HG02885 (cell line): ENCODE measurements at regions not wholly inside any gene's neighbourhood (a gene's known extent, or its start where the extent isn't known, plus 50 kb on each side); places are given as distances from the start of the nearest gene placed in this dataset.

Experiments
- ATAC-seq: cut with Tn5 transposase; IDR thresholded peaks from one replicate; pipeline ENCODE4 v1.9.1; 2021; ENCODE audit warnings: mild to moderate bottlenecking; ENCODE audit not compliant: unreplicated experiment, poor library complexity

GRCh38 chr21:36554411-36555157 lies 74.7 kb upstream of the CLDN14 start:
- ATAC-seq = no peak

- ATAC-seq = no peak
These were observed 75.4 kb upstream of the CLDN14 start for GRCh38 chr21:36555199-36555800.

DNA sequence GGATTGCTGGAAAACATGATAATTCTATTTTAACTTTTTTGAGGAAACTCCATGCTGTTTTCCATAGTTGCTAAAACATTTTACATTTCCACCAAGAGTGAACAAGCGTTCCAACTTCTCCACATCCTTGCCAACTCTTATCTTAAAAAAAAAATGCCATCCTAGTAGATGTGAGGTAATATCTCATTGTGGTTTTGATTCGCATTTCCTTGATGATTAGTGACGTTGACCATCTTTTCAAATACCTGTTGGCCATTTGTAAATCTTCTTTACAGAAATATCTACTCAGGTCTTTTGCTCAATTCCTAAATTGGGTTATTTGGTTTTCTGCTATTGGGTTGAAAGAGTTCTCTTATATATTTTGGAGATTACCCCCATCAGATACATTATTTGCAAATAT lies 77.4 kb upstream of the CLDN14 start:
- no peak for ATAC-seq

- ATAC-seq = no peak
These were observed 81.1 kb upstream of the CLDN14 start for GRCh38 chr21:36560933-36561575.

- ATAC-seq = no peak
These were observed 83.5 kb upstream of the CLDN14 start for GRCh38 chr21:36563341-36563926.

DNA sequence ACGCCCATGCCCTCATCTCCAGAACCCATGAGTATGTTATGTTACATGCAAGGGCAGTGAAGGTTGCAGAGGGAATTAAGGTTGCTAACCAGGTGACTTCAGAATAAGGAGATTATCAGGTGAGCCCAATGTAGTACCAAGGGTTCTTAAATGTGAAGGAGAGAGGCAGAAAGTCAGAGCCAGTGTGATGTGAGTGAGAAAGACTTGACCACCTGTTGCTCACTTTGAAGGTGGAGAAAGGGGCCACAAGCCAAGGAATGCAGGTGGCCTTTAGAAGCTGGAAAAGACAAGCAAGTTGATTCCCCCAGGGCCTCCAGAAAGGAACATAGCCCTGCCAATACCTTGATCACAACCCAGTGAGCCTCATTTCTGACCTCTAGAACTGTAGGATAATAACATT lies 84.7 kb upstream of the CLDN14 start:
- no peak for ATAC-seq

GRCh38 chr21:36565540-36565939 lies 85.6 kb upstream of the CLDN14 start:
- ATAC-seq = no peak

DNA sequence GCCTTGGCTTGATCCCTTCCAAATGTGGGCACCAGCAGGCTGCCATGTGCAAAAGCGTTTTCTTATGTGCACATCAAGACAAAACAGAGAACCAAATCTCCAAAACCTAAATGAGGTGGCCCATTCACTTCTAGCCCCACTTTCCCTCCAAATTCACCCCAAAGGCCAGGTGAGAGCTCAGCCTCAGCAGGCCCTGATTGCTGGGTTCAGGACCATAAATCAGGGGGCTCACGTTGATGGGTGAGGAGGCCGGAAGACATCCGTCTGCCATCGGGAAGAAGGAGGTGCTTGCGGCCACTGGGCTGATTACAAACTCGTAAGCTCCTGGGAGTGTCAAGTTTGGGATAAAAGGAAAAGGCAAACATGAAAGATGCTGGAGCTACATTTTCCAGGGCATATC lies 86.7 kb upstream of the CLDN14 start:
- no peak for ATAC-seq

GRCh38 chr21:36567216-36567885 lies 87.4 kb upstream of the CLDN14 start:
- ATAC-seq = no peak

GRCh38 chr21:36569511-36569910 lies 89.6 kb upstream of the CLDN14 start:
- no peak for ATAC-seq

- ATAC-seq = no peak
These were observed 91.6 kb upstream of the CLDN14 start for GRCh38 chr21:36571556-36571955.

- no peak for ATAC-seq
These were observed 92.1 kb upstream of the CLDN14 start for GRCh38 chr21:36572039-36572438.

- no peak for ATAC-seq
These were observed 95.4 kb upstream of the CLDN14 start for GRCh38 chr21:36575306-36575705.

- ATAC-seq = no peak
These were observed 96.5 kb upstream of the CLDN14 start for GRCh38 chr21:36576441-36576840.

- no peak for ATAC-seq
These were observed 100.0 kb upstream of the CLDN14 start for GRCh38 chr21:36579898-36580297.

GRCh38 chr21:36582271-36582670 lies 102.3 kb upstream of the CLDN14 start:
- no peak for ATAC-seq

DNA sequence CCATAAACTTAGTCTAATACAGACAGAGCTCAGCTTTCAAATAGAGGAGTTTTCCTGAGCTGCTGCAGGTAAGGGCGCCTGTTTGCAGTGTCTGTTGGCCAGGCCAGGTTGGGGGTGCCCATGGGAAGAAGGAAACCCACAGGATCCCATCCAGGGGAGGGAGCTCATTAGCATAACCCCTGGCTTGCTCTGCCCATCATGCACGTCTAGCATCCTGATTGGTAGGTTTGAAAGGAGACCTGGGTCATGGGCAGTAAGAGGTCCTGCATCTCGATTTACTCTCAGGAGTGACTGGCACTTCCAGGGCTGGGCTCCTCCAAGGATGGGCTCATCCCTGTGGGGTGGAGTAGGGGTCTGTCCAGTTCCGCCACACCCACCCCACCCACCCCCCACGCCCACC lies 103.7 kb upstream of the CLDN14 start:
- ATAC-seq = no peak

DNA sequence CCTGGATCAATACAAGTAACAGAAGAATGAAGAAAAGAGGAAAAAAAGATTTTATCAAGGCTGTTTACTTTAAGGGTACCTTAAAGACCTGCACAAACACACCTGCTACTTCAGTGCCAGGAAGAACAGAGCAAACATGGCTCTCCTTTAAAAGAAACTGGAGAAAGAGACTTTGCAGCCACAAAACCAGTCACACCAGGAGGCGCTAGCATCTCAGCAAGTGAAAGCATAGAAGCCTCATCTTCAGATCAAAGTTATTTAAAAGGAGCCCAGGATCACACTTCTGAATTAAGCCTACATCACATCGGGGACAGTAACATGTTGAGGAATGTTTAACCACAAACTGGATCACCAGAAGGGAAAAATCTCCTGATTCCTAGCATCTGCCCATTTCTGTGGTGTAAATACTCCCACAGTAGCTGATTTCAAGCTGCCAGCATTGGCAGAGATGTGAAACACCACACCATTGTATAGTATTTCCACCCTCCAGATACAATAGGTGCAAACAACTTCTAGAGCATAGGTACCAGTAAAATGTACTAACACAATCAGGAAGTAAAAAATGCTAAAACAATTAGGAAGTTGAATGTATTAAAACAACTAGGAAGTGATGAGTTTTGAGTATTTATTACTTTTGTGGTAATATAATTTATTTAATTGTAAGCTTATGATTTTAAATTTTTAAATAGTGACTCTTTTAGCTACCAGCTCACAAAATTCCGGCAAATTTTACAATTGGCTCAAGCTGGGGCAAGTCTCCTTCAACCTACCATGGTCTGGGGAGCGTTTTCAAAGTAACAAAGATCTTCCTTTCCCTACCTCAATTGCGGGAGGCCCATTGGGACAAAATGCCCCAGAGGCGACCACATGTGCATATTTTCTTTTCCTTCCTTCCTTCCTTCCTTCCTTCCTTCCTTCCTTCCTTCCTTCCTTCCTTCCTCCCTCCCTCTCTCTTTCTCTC lies 105.3 kb upstream of the CLDN14 start:
- no peak for ATAC-seq

DNA sequence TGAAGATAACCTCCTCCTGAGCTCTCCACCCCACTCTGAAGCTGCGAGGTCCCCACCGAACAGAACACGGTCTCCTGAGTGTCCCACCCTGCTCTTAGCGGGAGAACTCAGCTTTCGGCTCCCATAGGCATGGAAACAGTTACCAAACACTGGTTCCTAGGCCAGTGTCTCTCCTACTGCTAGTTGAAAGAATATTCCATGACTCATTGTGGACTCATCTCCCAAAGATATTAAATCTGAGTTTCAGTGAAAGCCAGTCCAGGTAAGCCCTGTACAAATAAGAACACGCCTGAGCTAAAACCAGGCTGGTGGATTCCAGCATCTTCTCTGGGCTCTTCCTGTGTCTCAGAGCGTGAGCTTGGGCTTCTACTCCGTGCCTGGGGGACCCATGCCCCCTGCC lies 107.5 kb upstream of the CLDN14 start:
- no peak for ATAC-seq
